Adrenal gland (tissue), 9 donors: ENCODE measurements at regions not wholly inside any gene's neighbourhood (a gene's known extent, or its start where the extent isn't known, plus 50 kb on each side); places are given as distances from the start of the nearest gene placed in this dataset.

Experiments
- DNase-seq, 7 donors: peaks; one replicate each; pipeline ENCODE4 v3.0.0-alpha.2; 2019 to 2020
- H3K27ac ChIP-seq, 5 donors: fragments of 200-600 bp; sonication (generic) in 4 of 5; 1 replicate in 3 of 5; 2 replicates in 2 of 5; pipeline versions ENCODE4 v1.5.1 to v1.8.0; 2016 to 2020; ENCODE audit warnings: mild to moderate bottlenecking in 1 of 5
- H3K27me3 ChIP-seq: fragments of 200-600 bp; 2 replicates; pipeline ENCODE4 v1.8.0; 2021
- H3K36me3 ChIP-seq, 2 donors: fragments of 200-600 bp; replicated peaks in 1 of 2; 1 replicate in 1 of 2; 2 replicates in 1 of 2; pipeline versions ENCODE4 v1.5.1 to v1.8.0; 2018 to 2022
- H3K4me1 ChIP-seq, 2 donors: fragments of 200-600 bp; replicated peaks in 1 of 2; 1 replicate in 1 of 2; 2 replicates in 1 of 2; pipeline versions ENCODE4 v1.5.1 to v1.8.0; 2018 to 2021
- H3K4me3 ChIP-seq, 4 donors: fragments of 200-600 bp; sonication (generic) in 3 of 4; one replicate each; pipeline ENCODE4 v1.5.1; 2016 to 2018
- H3K9me3 ChIP-seq, 3 donors: fragments of 200-600 bp; sonication (generic) in 1 of 3; replicated peaks in 1 of 3; 1 replicate in 2 of 3; 2 replicates in 1 of 3; pipeline versions ENCODE4 v1.5.1 to v1.8.0; 2016 to 2021
- CTCF ChIP-seq, 6 experiments: fragments of 450-650 bp in 4 of 6; fragments of 200-600 bp in 2 of 6; sonication (generic) in 1 of 6; IDR thresholded peaks; 1 replicate in 5 of 6; 2 replicates in 1 of 6; pipeline versions ENCODE4 v1.5.1 to v1.8.0; 2016 to 2021; ENCODE audit warnings: antibody characterized with exemption in 6 of 6, mild to moderate bottlenecking in 2 of 6, moderate library complexity in 1 of 6
- POLR2A ChIP-seq, 2 donors: fragments of 450-650 bp; IDR thresholded peaks; one replicate each; pipeline ENCODE4 v1.6.1; 2017; ENCODE audit warnings: antibody characterized with exemption in 2 of 2, mild to moderate bottlenecking in 2 of 2, moderate library complexity in 1 of 2
- WGBS, 4 donors: extraction: QIAGEN DNeasy Blood & Tissue Kit in 2 of 4; methylation state at CpG; one replicate each; pipeline versions ENCODE4 v1.1.5 to v1.1.7; 2013 to 2017; 5-methylcytosine and 5-hydroxymethylcytosine counted together
- intact Hi-C, 2 donors: fragments of 100-400 bp; cut with DNase I; formaldehyde crosslinking; loops; one replicate each; pipeline versions ENCODE4 v1.14.1 to v1.15.0; 2022 to 2023
- donor health status: healthy with polysubstance abuse.
- donor health status: Bipolar disorder and iron deficiency.
- donor health status: DM: yes; HTN: yes; CAD: no.
- donor health status: DM: no; HTN: no; CAD: no.
- donor health status: DM: no; HTN: no; CAD: no.

GRCh38 chr4:178080312-178080711, 638.1 kb upstream of the AGA start:
- Histone ChIP-seq H3K36me3 (no peaks in the 10 kb centered on the region), H3K4me3 (no peak overlapping the region), H3K9me3 (no peaks in the 10 kb centered on the region), H3K4me1 (no peaks in the 10 kb centered on the region), H3K27me3 (no peaks in the 10 kb centered on the region), H3K27ac (no peak overlapping the region)
- intact Hi-C loops = no loop called here
- TF ChIP-seq CTCF (IDR thresholded peaks at IDR 0.05) (no peak), POLR2A (IDR thresholded peaks at IDR 0.05) (no peak)
- 53 to 68% (median 59%) methylated on average over 1 of the region's 1 CpG for WGBS, 4 donors
- no peak for DNase-seq

GRCh38 chr4:178081176-178081575, 638.9 kb upstream of the AGA start:
- H3K4me3 ChIP-seq = no peak overlapping the region
- no peaks in the 10 kb centered on the region for H3K27me3 ChIP-seq
- no peak for DNase-seq
- intact Hi-C loops = no loop called here
- H3K9me3 ChIP-seq = no peaks in the 10 kb centered on the region
- TF ChIP-seq POLR2A (IDR thresholded peaks at IDR 0.05) (no peak), CTCF (IDR thresholded peaks at IDR 0.05) (no peak)
- no peaks in the 10 kb centered on the region for H3K36me3 ChIP-seq
- WGBS, 4 donors = 43 to 61% (median 51%) methylated on average over 2 of the region's 2 CpGs
- no peaks in the 10 kb centered on the region for H3K4me1 ChIP-seq
- no peak overlapping the region for H3K27ac ChIP-seq

GRCh38 chr4:178081896-178082295, 639.7 kb upstream of the AGA start:
- H3K4me1 ChIP-seq = no peaks in the 10 kb centered on the region
- DNase-seq = no peak
- H3K36me3 ChIP-seq = no peaks in the 10 kb centered on the region
- no peak overlapping the region for H3K4me3 ChIP-seq
- H3K27me3 ChIP-seq = no peaks in the 10 kb centered on the region
- 72 to 85% (median 76%) methylated on average over 3 of the region's 3 CpGs for WGBS, 4 donors
- no peak overlapping the region for H3K27ac ChIP-seq
- intact Hi-C loops = no loop called here
- H3K9me3 ChIP-seq = no peaks in the 10 kb centered on the region
- TF ChIP-seq CTCF (IDR thresholded peaks at IDR 0.05) (no peak), POLR2A (IDR thresholded peaks at IDR 0.05) (no peak)

GRCh38 chr4:178082906-178083305, 640.7 kb upstream of the AGA start:
- TF ChIP-seq CTCF (IDR thresholded peaks at IDR 0.05) (no peak), POLR2A (IDR thresholded peaks at IDR 0.05) (no peak)
- Histone ChIP-seq H3K27ac (no peak overlapping the region), H3K27me3 (no peaks in the 10 kb centered on the region), H3K36me3 (no peaks in the 10 kb centered on the region), H3K4me1 (no peaks in the 10 kb centered on the region), H3K4me3 (no peak overlapping the region), H3K9me3 (no peaks in the 10 kb centered on the region)
- no peak for DNase-seq
- 81 to 92% (median 87%) methylated on average over 1 of the region's 1 CpG for WGBS, 4 donors
- intact Hi-C loops = no loop called here
